ENCODE measurements at regions not wholly inside any gene's neighbourhood (a gene's known extent, or its start where the extent isn't known, plus 50 kb on each side); places are given as distances from the start of the nearest gene placed in this dataset.

DNA sequence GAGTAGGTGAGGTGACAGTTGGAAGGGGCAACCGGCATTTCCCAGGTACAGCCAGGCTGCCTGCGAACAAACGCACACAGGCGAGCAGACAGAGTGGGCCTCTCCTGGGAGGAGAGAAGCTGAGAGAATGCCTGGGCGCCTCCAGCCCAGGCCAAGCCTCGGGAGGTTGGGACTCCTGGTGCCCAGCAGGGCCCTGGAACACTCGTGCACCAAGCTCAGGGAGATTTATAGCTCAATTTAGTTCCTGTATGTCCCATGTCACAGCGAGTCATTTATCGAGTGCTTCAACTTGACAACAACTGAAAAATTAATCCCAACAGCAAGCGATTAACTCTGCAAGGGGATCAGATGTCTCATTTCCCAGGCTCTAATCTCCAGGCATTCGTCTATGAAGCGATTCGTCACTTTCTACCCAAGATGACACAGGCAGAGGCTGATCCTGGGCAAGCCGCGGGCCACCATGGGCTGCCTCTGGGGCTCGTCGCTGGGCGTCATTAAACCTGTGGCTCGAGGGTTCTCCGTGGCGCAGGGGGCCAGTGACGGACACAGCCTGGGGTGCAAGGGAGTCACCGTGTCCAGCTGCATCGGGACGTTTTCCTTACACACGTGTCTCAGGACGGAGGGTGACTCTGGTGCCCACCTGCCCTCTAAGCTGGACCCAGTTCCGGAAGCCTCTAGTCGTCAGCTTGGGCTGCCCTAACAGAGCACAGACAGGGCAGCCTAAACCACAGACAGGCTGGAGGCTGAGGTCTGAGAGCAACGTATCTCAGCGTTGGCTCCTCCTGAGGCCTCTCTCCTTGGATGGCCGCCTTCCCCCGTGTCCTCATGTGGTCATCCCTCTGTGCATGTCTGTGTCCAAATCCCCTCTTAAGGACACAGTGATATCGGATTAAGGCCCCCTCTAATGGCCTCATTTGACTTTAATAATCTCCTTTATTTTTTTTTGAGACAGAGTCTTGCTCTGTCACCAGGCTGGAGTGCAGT, 154.1 kb downstream of the CTTN start:
- Mint-ChIP-seq H3K27ac (0 out of 2 replicates have a peak overlapping the region, but pooled peaks have one; percentile 42), H3K27me3 (ENCODE audit: insufficient read depth, low read depth, poor library complexity) (peaks cover 25% of the 10 kb centered on the region), H3K4me3 (no peak overlapping the region), H3K36me3 (ENCODE audit: low read depth) (no peaks in the 10 kb centered on the region), H3K9me3 (no peaks in the 10 kb centered on the region), H3K4me1 (peaks cover 41% of the 10 kb centered on the region)
- no peak overlapping the region for H3K4me3 ChIP-seq
- H3K4me1 ChIP-seq (ENCODE audit: insufficient read depth), result no peaks in the 10 kb centered on the region
- peaks cover 6% of the 10 kb centered on the region for H4K20me1 ChIP-seq (replicated peaks; ENCODE audit: insufficient read depth)
- no peaks in the 10 kb centered on the region for H3K79me2 ChIP-seq (replicated peaks; ENCODE audit: insufficient read depth)
- no peak overlapping the region for H2AFZ ChIP-seq
- no peak overlapping the region for H3K27ac ChIP-seq (ENCODE audit: low read depth)
- ATAC-seq, result no peak; the same call in 2 of the 3 replicates
- TF ChIP-seq, protein P1, sequence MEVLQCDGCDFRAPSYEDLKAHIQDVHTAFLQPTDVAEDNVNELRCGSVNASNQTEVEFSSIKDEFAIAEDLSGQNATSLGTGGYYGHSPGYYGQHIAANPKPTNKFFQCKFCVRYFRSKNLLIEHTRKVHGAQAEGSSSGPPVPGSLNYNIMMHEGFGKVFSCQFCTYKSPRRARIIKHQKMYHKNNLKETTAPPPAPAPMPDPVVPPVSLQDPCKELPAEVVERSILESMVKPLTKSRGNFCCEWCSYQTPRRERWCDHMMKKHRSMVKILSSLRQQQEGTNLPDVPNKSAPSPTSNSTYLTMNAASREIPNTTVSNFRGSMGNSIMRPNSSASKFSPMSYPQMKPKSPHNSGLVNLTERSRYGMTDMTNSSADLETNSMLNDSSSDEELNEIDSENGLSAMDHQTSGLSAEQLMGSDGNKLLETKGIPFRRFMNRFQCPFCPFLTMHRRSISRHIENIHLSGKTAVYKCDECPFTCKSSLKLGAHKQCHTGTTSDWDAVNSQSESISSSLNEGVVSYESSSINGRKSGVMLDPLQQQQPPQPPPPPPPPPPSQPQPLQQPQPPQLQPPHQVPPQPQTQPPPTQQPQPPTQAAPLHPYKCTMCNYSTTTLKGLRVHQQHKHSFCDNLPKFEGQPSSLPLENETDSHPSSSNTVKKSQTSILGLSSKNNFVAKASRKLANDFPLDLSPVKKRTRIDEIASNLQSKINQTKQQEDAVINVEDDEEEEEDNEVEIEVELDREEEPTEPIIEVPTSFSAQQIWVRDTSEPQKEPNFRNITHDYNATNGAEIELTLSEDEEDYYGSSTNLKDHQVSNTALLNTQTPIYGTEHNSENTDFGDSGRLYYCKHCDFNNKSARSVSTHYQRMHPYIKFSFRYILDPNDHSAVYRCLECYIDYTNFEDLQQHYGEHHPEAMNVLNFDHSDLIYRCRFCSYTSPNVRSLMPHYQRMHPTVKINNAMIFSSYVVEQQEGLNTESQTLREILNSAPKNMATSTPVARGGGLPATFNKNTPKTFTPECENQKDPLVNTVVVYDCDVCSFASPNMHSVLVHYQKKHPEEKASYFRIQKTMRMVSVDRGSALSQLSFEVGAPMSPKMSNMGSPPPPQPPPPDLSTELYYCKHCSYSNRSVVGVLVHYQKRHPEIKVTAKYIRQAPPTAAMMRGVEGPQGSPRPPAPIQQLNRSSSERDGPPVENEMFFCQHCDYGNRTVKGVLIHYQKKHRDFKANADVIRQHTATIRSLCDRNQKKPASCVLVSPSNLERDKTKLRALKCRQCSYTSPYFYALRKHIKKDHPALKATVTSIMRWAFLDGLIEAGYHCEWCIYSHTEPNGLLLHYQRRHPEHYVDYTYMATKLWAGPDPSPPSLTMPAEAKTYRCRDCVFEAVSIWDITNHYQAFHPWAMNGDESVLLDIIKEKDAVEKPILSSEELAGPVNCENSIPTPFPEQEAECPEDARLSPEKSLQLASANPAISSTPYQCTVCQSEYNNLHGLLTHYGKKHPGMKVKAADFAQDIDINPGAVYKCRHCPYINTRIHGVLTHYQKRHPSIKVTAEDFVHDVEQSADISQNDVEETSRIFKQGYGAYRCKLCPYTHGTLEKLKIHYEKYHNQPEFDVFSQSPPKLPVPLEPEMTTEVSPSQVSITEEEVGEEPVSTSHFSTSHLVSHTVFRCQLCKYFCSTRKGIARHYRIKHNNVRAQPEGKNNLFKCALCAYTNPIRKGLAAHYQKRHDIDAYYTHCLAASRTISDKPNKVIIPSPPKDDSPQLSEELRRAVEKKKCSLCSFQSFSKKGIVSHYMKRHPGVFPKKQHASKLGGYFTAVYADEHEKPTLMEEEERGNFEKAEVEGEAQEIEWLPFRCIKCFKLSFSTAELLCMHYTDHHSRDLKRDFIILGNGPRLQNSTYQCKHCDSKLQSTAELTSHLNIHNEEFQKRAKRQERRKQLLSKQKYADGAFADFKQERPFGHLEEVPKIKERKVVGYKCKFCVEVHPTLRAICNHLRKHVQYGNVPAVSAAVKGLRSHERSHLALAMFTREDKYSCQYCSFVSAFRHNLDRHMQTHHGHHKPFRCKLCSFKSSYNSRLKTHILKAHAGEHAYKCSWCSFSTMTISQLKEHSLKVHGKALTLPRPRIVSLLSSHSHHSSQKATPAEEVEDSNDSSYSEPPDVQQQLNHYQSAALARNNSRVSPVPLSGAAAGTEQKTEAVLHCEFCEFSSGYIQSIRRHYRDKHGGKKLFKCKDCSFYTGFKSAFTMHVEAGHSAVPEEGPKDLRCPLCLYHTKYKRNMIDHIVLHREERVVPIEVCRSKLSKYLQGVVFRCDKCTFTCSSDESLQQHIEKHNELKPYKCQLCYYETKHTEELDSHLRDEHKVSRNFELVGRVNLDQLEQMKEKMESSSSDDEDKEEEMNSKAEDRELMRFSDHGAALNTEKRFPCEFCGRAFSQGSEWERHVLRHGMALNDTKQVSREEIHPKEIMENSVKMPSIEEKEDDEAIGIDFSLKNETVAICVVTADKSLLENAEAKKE (CRISPR knock-in tag; IDR thresholded peaks at IDR 0.05), result no peak
- TF ChIP-seq STAT1 (IDR thresholded peaks at IDR 0.05; ENCODE audit: unreplicated experiment), result no peak
- no peak for TF ChIP-seq ZNF331 (CRISPR knock-in tag; IDR thresholded peaks at IDR 0.05; ENCODE audit: low read depth)
- no peak for TF ChIP-seq POLR2AphosphoS5 (IDR thresholded peaks at IDR 0.05; ENCODE audit: low read depth)
- TF ChIP-seq ZNF114 (CRISPR knock-in tag; IDR thresholded peaks at IDR 0.05), result no peak
- TF ChIP-seq EZH2phosphoT487 (IDR thresholded peaks at IDR 0.05; ENCODE audit: unreplicated experiment), result no peak
- TF ChIP-seq, protein P2, sequence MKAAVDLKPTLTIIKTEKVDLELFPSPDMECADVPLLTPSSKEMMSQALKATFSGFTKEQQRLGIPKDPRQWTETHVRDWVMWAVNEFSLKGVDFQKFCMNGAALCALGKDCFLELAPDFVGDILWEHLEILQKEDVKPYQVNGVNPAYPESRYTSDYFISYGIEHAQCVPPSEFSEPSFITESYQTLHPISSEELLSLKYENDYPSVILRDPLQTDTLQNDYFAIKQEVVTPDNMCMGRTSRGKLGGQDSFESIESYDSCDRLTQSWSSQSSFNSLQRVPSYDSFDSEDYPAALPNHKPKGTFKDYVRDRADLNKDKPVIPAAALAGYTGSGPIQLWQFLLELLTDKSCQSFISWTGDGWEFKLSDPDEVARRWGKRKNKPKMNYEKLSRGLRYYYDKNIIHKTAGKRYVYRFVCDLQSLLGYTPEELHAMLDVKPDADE (IDR thresholded peaks at IDR 0.05), result no peak
- no peak for TF ChIP-seq CREB1 (CRISPR knock-in tag; IDR thresholded peaks at IDR 0.05; ENCODE audit: low read depth)
- TF ChIP-seq, protein P3, sequence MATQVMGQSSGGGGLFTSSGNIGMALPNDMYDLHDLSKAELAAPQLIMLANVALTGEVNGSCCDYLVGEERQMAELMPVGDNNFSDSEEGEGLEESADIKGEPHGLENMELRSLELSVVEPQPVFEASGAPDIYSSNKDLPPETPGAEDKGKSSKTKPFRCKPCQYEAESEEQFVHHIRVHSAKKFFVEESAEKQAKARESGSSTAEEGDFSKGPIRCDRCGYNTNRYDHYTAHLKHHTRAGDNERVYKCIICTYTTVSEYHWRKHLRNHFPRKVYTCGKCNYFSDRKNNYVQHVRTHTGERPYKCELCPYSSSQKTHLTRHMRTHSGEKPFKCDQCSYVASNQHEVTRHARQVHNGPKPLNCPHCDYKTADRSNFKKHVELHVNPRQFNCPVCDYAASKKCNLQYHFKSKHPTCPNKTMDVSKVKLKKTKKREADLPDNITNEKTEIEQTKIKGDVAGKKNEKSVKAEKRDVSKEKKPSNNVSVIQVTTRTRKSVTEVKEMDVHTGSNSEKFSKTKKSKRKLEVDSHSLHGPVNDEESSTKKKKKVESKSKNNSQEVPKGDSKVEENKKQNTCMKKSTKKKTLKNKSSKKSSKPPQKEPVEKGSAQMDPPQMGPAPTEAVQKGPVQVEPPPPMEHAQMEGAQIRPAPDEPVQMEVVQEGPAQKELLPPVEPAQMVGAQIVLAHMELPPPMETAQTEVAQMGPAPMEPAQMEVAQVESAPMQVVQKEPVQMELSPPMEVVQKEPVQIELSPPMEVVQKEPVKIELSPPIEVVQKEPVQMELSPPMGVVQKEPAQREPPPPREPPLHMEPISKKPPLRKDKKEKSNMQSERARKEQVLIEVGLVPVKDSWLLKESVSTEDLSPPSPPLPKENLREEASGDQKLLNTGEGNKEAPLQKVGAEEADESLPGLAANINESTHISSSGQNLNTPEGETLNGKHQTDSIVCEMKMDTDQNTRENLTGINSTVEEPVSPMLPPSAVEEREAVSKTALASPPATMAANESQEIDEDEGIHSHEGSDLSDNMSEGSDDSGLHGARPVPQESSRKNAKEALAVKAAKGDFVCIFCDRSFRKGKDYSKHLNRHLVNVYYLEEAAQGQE (IDR thresholded peaks at IDR 0.05; ENCODE audit: unreplicated experiment), result no peak
- no peak for TF ChIP-seq EZH2 (IDR thresholded peaks at IDR 0.05; ENCODE audit: low read depth, unreplicated experiment)
- no peak for TF ChIP-seq NANOG (IDR thresholded peaks at IDR 0.05; ENCODE audit: borderline replicate concordance)
- TF ChIP-seq, protein P4, sequence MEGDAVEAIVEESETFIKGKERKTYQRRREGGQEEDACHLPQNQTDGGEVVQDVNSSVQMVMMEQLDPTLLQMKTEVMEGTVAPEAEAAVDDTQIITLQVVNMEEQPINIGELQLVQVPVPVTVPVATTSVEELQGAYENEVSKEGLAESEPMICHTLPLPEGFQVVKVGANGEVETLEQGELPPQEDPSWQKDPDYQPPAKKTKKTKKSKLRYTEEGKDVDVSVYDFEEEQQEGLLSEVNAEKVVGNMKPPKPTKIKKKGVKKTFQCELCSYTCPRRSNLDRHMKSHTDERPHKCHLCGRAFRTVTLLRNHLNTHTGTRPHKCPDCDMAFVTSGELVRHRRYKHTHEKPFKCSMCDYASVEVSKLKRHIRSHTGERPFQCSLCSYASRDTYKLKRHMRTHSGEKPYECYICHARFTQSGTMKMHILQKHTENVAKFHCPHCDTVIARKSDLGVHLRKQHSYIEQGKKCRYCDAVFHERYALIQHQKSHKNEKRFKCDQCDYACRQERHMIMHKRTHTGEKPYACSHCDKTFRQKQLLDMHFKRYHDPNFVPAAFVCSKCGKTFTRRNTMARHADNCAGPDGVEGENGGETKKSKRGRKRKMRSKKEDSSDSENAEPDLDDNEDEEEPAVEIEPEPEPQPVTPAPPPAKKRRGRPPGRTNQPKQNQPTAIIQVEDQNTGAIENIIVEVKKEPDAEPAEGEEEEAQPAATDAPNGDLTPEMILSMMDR (conservative IDR thresholded peaks at IDR 0.05; ENCODE audit: low read depth in 2 of 2), result no peak
- no peak for TF ChIP-seq JUNB (IDR thresholded peaks at IDR 0.05; ENCODE audit: unreplicated experiment)
- H3K4me2 ChIP-seq, result no peak overlapping the region
- DNase-seq (ENCODE audit: low spot score), result no peak
- H3K9me2 ChIP-seq (ENCODE audit: insufficient read depth), result no peaks in the 10 kb centered on the region
- H3F3A ChIP-seq (replicated peaks; ENCODE audit: low read depth), result no peaks in the 10 kb centered on the region
- H3K36me3 ChIP-seq (ENCODE audit: insufficient read depth), result no peaks in the 10 kb centered on the region
- no peaks in the 10 kb centered on the region for H3K27me3 ChIP-seq (ENCODE audit: insufficient read depth)

Measured in GM23338 (cell line).